ENCODE measurements at regions not wholly inside any gene's neighbourhood (a gene's known extent, or its start where the extent isn't known, plus 50 kb on each side); places are given as distances from the start of the nearest gene placed in this dataset.

GRCh38 chr2:58914733-58915505 is 673.8 kb upstream of the FANCL start:
- no peaks in the 10 kb centered on the region for H4K20me1 ChIP-seq (ENCODE audit: insufficient read depth)
- no peaks in the 10 kb centered on the region for H3K9me2 ChIP-seq (ENCODE audit: insufficient read depth, low read length)
- no peaks in the 10 kb centered on the region for H3K36me3 ChIP-seq (ENCODE audit: insufficient read depth, low read length)
- peak overlapping the region; percentile 18 for H3K4me3 ChIP-seq (ENCODE audit: low read length)
- peaks cover 9% of the 10 kb centered on the region for H3F3A ChIP-seq (ENCODE audit: insufficient read depth, low read length, poor library complexity, severe bottlenecking)
- no peaks in the 10 kb centered on the region for H3K27me3 ChIP-seq (ENCODE audit: insufficient read depth, low read depth, low read length)
- H2AFZ ChIP-seq (ENCODE audit: low read depth, low read length): no peak overlapping the region
- TF ChIP-seq EP300 (conservative IDR thresholded peaks at IDR 0.05; ENCODE audit: poor library complexity, severe bottlenecking) (peak; percentile 46), CTCF (IDR thresholded peaks at IDR 0.05; ENCODE audit: poor library complexity, severe bottlenecking) (no peak)
- no peak overlapping the region for H3K4me2 ChIP-seq (ENCODE audit: low read length)
- H3K9ac ChIP-seq (ENCODE audit: low read length): peak overlapping the region; percentile 7
- H3K9me3 ChIP-seq (ENCODE audit: low read length): no peaks in the 10 kb centered on the region
- peak overlapping the region; percentile 86 for H3K27ac ChIP-seq (ENCODE audit: low read length)
- no peaks in the 10 kb centered on the region for H3K79me2 ChIP-seq (replicated peaks; ENCODE audit: insufficient read depth, low read length)

GRCh38 chr2:58913082-58913726 is 672.1 kb upstream of the FANCL start:
- H3K4me3 ChIP-seq (ENCODE audit: low read length): peak overlapping the region; percentile 50
- peak overlapping the region; percentile 10 for H3K4me2 ChIP-seq (ENCODE audit: low read length)

More at GRCh38 chr2:58913082-58913726, 672.1 kb upstream of the FANCL start:
- TF ChIP-seq EP300 (conservative IDR thresholded peaks at IDR 0.05; ENCODE audit: poor library complexity, severe bottlenecking) (peak; percentile 78), POLR2AphosphoS5 (IDR thresholded peaks at IDR 0.05) (peak; percentile 71), RAD21 (conservative IDR thresholded peaks at IDR 0.05) (peak; percentile 55), TAF1 (IDR thresholded peaks at IDR 0.05; ENCODE audit: low read depth) (no peak), CTCF (IDR thresholded peaks at IDR 0.05; ENCODE audit: poor library complexity, severe bottlenecking) (no peak), EZH2 (IDR thresholded peaks at IDR 0.05; ENCODE audit: borderline replicate concordance, insufficient read depth, low read length, poor library complexity, severe bottlenecking) (no peak), MXI1 (conservative IDR thresholded peaks at IDR 0.05; ENCODE audit: poor library complexity, severe bottlenecking) (no peak), SMC3 (conservative IDR thresholded peaks at IDR 0.05; ENCODE audit: poor library complexity) (peak; percentile 12), REST (IDR thresholded peaks at IDR 0.05; ENCODE audit: borderline replicate concordance) (peak; percentile 98)
- Histone ChIP-seq H3K9me3 (ENCODE audit: low read length) (no peaks in the 10 kb centered on the region), H3K36me3 (ENCODE audit: insufficient read depth, low read length) (no peaks in the 10 kb centered on the region), H3K27ac (ENCODE audit: low read length) (peak overlapping the region; percentile 86), H3F3A (ENCODE audit: insufficient read depth, low read length, poor library complexity, severe bottlenecking) (peaks cover 9% of the 10 kb centered on the region), H3K27me3 (ENCODE audit: insufficient read depth, low read depth, low read length) (no peaks in the 10 kb centered on the region), H3K9me2 (ENCODE audit: insufficient read depth, low read length) (no peaks in the 10 kb centered on the region), H4K20me1 (ENCODE audit: insufficient read depth) (no peaks in the 10 kb centered on the region), H3K79me2 (replicated peaks; ENCODE audit: insufficient read depth, low read length) (no peaks in the 10 kb centered on the region), H3K9ac (ENCODE audit: low read length) (peak overlapping the region; percentile 62), H2AFZ (ENCODE audit: low read depth, low read length) (no peak overlapping the region)
